ENCODE measurements at regions not wholly inside any gene's neighbourhood (a gene's known extent, or its start where the extent isn't known, plus 50 kb on each side); places are given as distances from the start of the nearest gene placed in this dataset.

- Histone ChIP-seq H3K36me3 (ENCODE audit: control insufficient read depth in 2 of 2, extremely low read depth in 1 of 2, insufficient read depth in 2 of 2, low read length in 2 of 2) (no peaks in the 10 kb centered on the region), H3K4me2 (ENCODE audit: control insufficient read depth, extremely low read depth, insufficient read depth, low read depth, low read length) (peak overlapping the region; percentile 64), H4K20me1 (ENCODE audit: control insufficient read depth, extremely low read depth, insufficient read depth, low read length) (no peaks in the 10 kb centered on the region), H3K4me3 (ENCODE audit: control insufficient read depth in 2 of 3, extremely low read depth in 1 of 3, insufficient read depth in 2 of 3, low read depth in 1 of 3, low read length in 3 of 3) (no peak overlapping the region), H2AFZ (ENCODE audit: control insufficient read depth, low read length) (no peak overlapping the region), H3K79me2 (ENCODE audit: control insufficient read depth, insufficient read depth, low read length) (no peaks in the 10 kb centered on the region), H3K27me3 (ENCODE audit: control insufficient read depth, extremely low read depth, insufficient read depth, low read length) (no peaks in the 10 kb centered on the region), H3K4me1 (ENCODE audit: control insufficient read depth, extremely low read depth, insufficient read depth, low read length) (peaks cover 60% of the 10 kb centered on the region), H3K9me1 (ENCODE audit: control insufficient read depth, extremely low read depth, insufficient read depth, low read length) (no peaks in the 10 kb centered on the region), H3K9me3 (ENCODE audit: control insufficient read depth, low read depth, low read length) (no peaks in the 10 kb centered on the region), H3K27ac (ENCODE audit: control insufficient read depth, insufficient read depth, low read length) (peak overlapping the region; percentile 89), H3K9ac (ENCODE audit: control insufficient read depth, extremely low read depth, insufficient read depth, low read length) (peak overlapping the region; percentile 63)
- dilution Hi-C loops (cut with MboI; ENCODE audit: extremely low pct_ligation_motif_present, low sequenced_read_pairs), result no loop called here
- TF ChIP-seq CTCF (optimal IDR thresholded peaks at IDR 0.05 in 1 of 3, IDR thresholded peaks at IDR 0.05 in 1 of 3, conservative IDR thresholded peaks at IDR 0.05 in 1 of 3; ENCODE audit: extremely low read depth in 1 of 3, insufficient read depth in 2 of 3, low read length in 3 of 3) (peak in 1 of 3 experiments; percentile 10), EZH2 (IDR thresholded peaks at IDR 0.05; ENCODE audit: low read length) (no peak)
- DNase-seq (ENCODE audit: low read depth, low spot score) (peak; percentile 100), FAIRE-seq (no peak)
Observed at GRCh38 chr2:64362562-64363026, 91.4 kb upstream of the LGALSL start.

- FAIRE-seq, result no peak
- dilution Hi-C loops (cut with MboI; ENCODE audit: extremely low pct_ligation_motif_present, low sequenced_read_pairs), result no loop called here
- TF ChIP-seq CTCF (optimal IDR thresholded peaks at IDR 0.05 in 1 of 3, IDR thresholded peaks at IDR 0.05 in 1 of 3, conservative IDR thresholded peaks at IDR 0.05 in 1 of 3; ENCODE audit: extremely low read depth in 1 of 3, insufficient read depth in 2 of 3, low read length in 3 of 3), result no peak
- no peak for TF ChIP-seq EZH2 (IDR thresholded peaks at IDR 0.05; ENCODE audit: low read length)
- Histone ChIP-seq H3K4me1 (ENCODE audit: control insufficient read depth, extremely low read depth, insufficient read depth, low read length) (peaks cover 60% of the 10 kb centered on the region), H3K4me2 (ENCODE audit: control insufficient read depth, extremely low read depth, insufficient read depth, low read depth, low read length) (peak overlapping the region; percentile 64), H3K4me3 (ENCODE audit: control insufficient read depth in 2 of 3, extremely low read depth in 1 of 3, insufficient read depth in 2 of 3, low read depth in 1 of 3, low read length in 3 of 3) (no peak overlapping the region), H3K27ac (ENCODE audit: control insufficient read depth, insufficient read depth, low read length) (peak overlapping the region; percentile 65), H2AFZ (ENCODE audit: control insufficient read depth, low read length) (no peak overlapping the region), H3K36me3 (ENCODE audit: control insufficient read depth in 2 of 2, extremely low read depth in 1 of 2, insufficient read depth in 2 of 2, low read length in 2 of 2) (no peaks in the 10 kb centered on the region), H3K27me3 (ENCODE audit: control insufficient read depth, extremely low read depth, insufficient read depth, low read length) (no peaks in the 10 kb centered on the region), H3K9ac (ENCODE audit: control insufficient read depth, extremely low read depth, insufficient read depth, low read length) (no peak overlapping the region), H3K9me1 (ENCODE audit: control insufficient read depth, extremely low read depth, insufficient read depth, low read length) (no peaks in the 10 kb centered on the region), H3K9me3 (ENCODE audit: control insufficient read depth, low read depth, low read length) (no peaks in the 10 kb centered on the region), H4K20me1 (ENCODE audit: control insufficient read depth, extremely low read depth, insufficient read depth, low read length) (no peaks in the 10 kb centered on the region), H3K79me2 (ENCODE audit: control insufficient read depth, insufficient read depth, low read length) (no peaks in the 10 kb centered on the region)
- DNase-seq (ENCODE audit: low read depth, low spot score), result no peak
Observed at GRCh38 chr2:64363140-64363539, 90.8 kb upstream of the LGALSL start.
